SU-DHL-6 (cell line): ENCODE measurements at regions not wholly inside any gene's neighbourhood (a gene's known extent, or its start where the extent isn't known, plus 50 kb on each side); places are given as distances from the start of the nearest gene placed in this dataset.

ENCODE experiments used
- EZH2phosphoT487 ChIP-seq: fragments of 200-600 bp; sonication (generic), shearing (Covaris generic); conservative IDR thresholded peaks from 2 replicates; pipeline ENCODE4 v1.6.1; 2018; ENCODE audit warnings: mild to moderate bottlenecking, antibody characterized with exemption, low read length, moderate library complexity, mixed read lengths
- TF ChIP-seq, protein P1 (sequence below): fragments of 200-600 bp; sonication (generic); IDR thresholded peaks from one replicate; pipeline ENCODE4 v1.5.1; 2017; ENCODE audit warnings: antibody characterized with exemption, mild to moderate bottlenecking, low read length, moderate library complexity; ENCODE audit not compliant: insufficient read depth, poor library complexity, severe bottlenecking

GRCh38 chr2:134081238-134081938, 172.5 kb upstream of the MGAT5 start:
- TF ChIP-seq, protein P1, sequence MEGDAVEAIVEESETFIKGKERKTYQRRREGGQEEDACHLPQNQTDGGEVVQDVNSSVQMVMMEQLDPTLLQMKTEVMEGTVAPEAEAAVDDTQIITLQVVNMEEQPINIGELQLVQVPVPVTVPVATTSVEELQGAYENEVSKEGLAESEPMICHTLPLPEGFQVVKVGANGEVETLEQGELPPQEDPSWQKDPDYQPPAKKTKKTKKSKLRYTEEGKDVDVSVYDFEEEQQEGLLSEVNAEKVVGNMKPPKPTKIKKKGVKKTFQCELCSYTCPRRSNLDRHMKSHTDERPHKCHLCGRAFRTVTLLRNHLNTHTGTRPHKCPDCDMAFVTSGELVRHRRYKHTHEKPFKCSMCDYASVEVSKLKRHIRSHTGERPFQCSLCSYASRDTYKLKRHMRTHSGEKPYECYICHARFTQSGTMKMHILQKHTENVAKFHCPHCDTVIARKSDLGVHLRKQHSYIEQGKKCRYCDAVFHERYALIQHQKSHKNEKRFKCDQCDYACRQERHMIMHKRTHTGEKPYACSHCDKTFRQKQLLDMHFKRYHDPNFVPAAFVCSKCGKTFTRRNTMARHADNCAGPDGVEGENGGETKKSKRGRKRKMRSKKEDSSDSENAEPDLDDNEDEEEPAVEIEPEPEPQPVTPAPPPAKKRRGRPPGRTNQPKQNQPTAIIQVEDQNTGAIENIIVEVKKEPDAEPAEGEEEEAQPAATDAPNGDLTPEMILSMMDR, result no peak
- TF ChIP-seq EZH2phosphoT487, result no peak
